Smooth muscle cell (in vitro differentiated cells): ENCODE measurements at regions not wholly inside any gene's neighbourhood (a gene's known extent, or its start where the extent isn't known, plus 50 kb on each side); places are given as distances from the start of the nearest gene placed in this dataset.
A peak's percentile ranks its signal among the peaks of the same experiment; 100 is the strongest.
"Not testable (repeated sequence)": the region's sequence is repeated elsewhere in the genome, so short reads cannot be mapped to it uniquely, and the experiment has no call there.

Source experiments
- DNase-seq: peaks from one replicate; lab custom pipeline; 2025; ENCODE audit not compliant: unreplicated experiment; lab: John Stamatoyannopoulos, UW
- H2AFZ ChIP-seq: fragments of 200-600 bp; sonication (generic); 2 replicates; pipeline ENCODE4 v1.6.0; 2016; ENCODE audit warnings: antibody characterized with exemption, low read depth, mild to moderate bottlenecking
- H3F3A ChIP-seq: fragments of 200-600 bp; sonication (generic); 2 replicates; pipeline ENCODE4 v1.6.0; 2017; ENCODE audit warnings: antibody characterized with exemption, low read depth
- H3K27ac ChIP-seq: fragments of 200-600 bp; sonication (generic); 2 replicates; pipeline ENCODE4 v1.5.1; 2016; ENCODE audit warnings: low read depth, mild to moderate bottlenecking
- H3K27me3 ChIP-seq: fragments of 200-600 bp; sonication (generic); 2 replicates; pipeline ENCODE4 v1.6.1; 2016; ENCODE audit warnings: low read depth, mild to moderate bottlenecking
- H3K36me3 ChIP-seq: fragments of 200-600 bp; sonication (generic); 2 replicates; pipeline ENCODE4 v1.5.1; 2016; ENCODE audit warnings: low read depth
- H3K4me1 ChIP-seq: fragments of 200-600 bp; sonication (generic); 2 replicates; pipeline ENCODE4 v1.5.1; 2016; ENCODE audit warnings: low read depth
- H3K4me2 ChIP-seq: fragments of 200-600 bp; sonication (generic); 2 replicates; pipeline ENCODE4 v1.6.0; 2016; ENCODE audit warnings: mild to moderate bottlenecking
- H3K4me3 ChIP-seq: fragments of 200-600 bp; sonication (generic); 2 replicates; pipeline ENCODE4 v1.5.1; 2016; ENCODE audit warnings: mild to moderate bottlenecking
- H3K79me2 ChIP-seq: fragments of 200-600 bp; sonication (generic); 2 replicates; pipeline ENCODE4 v1.6.0; 2016; ENCODE audit warnings: low read depth, mild to moderate bottlenecking
- H3K9ac ChIP-seq: fragments of 200-600 bp; sonication (generic); 2 replicates; pipeline ENCODE4 v1.6.0; 2016; ENCODE audit warnings: low read depth
- H3K9me3 ChIP-seq: fragments of 200-600 bp; sonication (generic); replicated peaks from 2 replicates; pipeline ENCODE4 v1.5.1; 2016; ENCODE audit warnings: low read depth
- H4K20me1 ChIP-seq: fragments of 200-600 bp; sonication (generic); 2 replicates; pipeline ENCODE4 v1.6.0; 2016; ENCODE audit warnings: low read depth
- CTCF ChIP-seq: fragments of 200-600 bp; sonication (generic); IDR thresholded peaks from 2 replicates; pipeline ENCODE4 v1.5.1; 2017; ENCODE audit warnings: borderline replicate concordance, mild to moderate bottlenecking, antibody characterized with exemption; ENCODE audit not compliant: insufficient read depth, poor library complexity, severe bottlenecking
- WGBS: methylation state at CpG from one replicate; pipeline ENCODE4 v1.1.7; 2016; ENCODE audit warnings: low lambda C conversion rate; 5-methylcytosine and 5-hydroxymethylcytosine counted together

- Histone ChIP-seq H3K4me2 (no peak overlapping the region), H3K4me1 (no peaks in the 10 kb centered on the region), H2AFZ (no peak overlapping the region), H3K27me3 (no peaks in the 10 kb centered on the region), H3K4me3 (no peak overlapping the region), H3K9me3 (no peaks in the 10 kb centered on the region), H4K20me1 (no peaks in the 10 kb centered on the region), H3K9ac (no peak overlapping the region), H3K36me3 (no peaks in the 10 kb centered on the region), H3F3A (no peaks in the 10 kb centered on the region), H3K79me2 (no peaks in the 10 kb centered on the region), H3K27ac (no peak overlapping the region)
- no peak for DNase-seq
- peak; percentile 37 for TF ChIP-seq CTCF
- WGBS, result 38% methylated on average over 2 of the region's 2 CpGs
Observed at GRCh38 chrX:66731398-66731797, 92.5 kb upstream of the EDA2R start.

- Histone ChIP-seq H3K4me1 (no peaks in the 10 kb centered on the region), H3F3A (no peaks in the 10 kb centered on the region), H3K9me3 (no peaks in the 10 kb centered on the region), H3K27ac (peak overlapping the region; percentile 26), H2AFZ (peak overlapping the region; percentile 92), H3K4me2 (peak overlapping the region; percentile 51), H3K79me2 (no peaks in the 10 kb centered on the region), H3K4me3 (peak overlapping the region; percentile 62), H4K20me1 (no peaks in the 10 kb centered on the region), H3K27me3 (no peaks in the 10 kb centered on the region), H3K9ac (peak overlapping the region; percentile 41), H3K36me3 (no peaks in the 10 kb centered on the region)
- peak; percentile 69 for TF ChIP-seq CTCF
- 30% methylated on average over 21 of the region's 21 CpGs for WGBS
- DNase-seq, result peak; percentile 1
Observed at GRCh38 chrX:66728818-66729271, 90.0 kb upstream of the EDA2R start.

GRCh38 chrX:66717926-66718325 lies 79.0 kb upstream of the EDA2R start:
- Histone ChIP-seq H3K4me1 (no peaks in the 10 kb centered on the region), H3K9me3 (no peaks in the 10 kb centered on the region), H3K4me3 (no peak overlapping the region), H2AFZ (no peak overlapping the region), H3F3A (no peaks in the 10 kb centered on the region), H3K4me2 (no peak overlapping the region), H3K36me3 (no peaks in the 10 kb centered on the region), H3K27me3 (no peaks in the 10 kb centered on the region), H4K20me1 (no peaks in the 10 kb centered on the region), H3K79me2 (no peaks in the 10 kb centered on the region), H3K9ac (no peak overlapping the region), H3K27ac (no peak overlapping the region)
- no peak for DNase-seq
- 77% methylated on average over 3 of the region's 3 CpGs for WGBS
- no peak for TF ChIP-seq CTCF

GRCh38 chrX:66698273-66699204 lies 59.7 kb upstream of the EDA2R start:
- 47% methylated on average over 1 of the region's 1 CpG for WGBS
- H2AFZ ChIP-seq, result no peak overlapping the region
- no peak for DNase-seq
- H3K9ac ChIP-seq, result no peak overlapping the region
- H4K20me1 ChIP-seq, result no peaks in the 10 kb centered on the region
- H3K36me3 ChIP-seq, result no peaks in the 10 kb centered on the region
- no peaks in the 10 kb centered on the region for H3F3A ChIP-seq
- no peak overlapping the region for H3K27ac ChIP-seq
- H3K9me3 ChIP-seq, result no peaks in the 10 kb centered on the region
- H3K4me2 ChIP-seq, result no peak overlapping the region
- no peaks in the 10 kb centered on the region for H3K27me3 ChIP-seq
- no peaks in the 10 kb centered on the region for H3K4me1 ChIP-seq
- no peak for TF ChIP-seq CTCF
- no peaks in the 10 kb centered on the region for H3K79me2 ChIP-seq
- H3K4me3 ChIP-seq, result no peak overlapping the region

- not testable (repeated sequence) for H3K27me3 ChIP-seq, H3K79me2 ChIP-seq, H3K9me3 ChIP-seq, H3K4me1 ChIP-seq, H3F3A ChIP-seq, DNase-seq, H3K27ac ChIP-seq, H3K9ac ChIP-seq, H3K4me2 ChIP-seq, H3K36me3 ChIP-seq, H3K4me3 ChIP-seq, H2AFZ ChIP-seq, H4K20me1 ChIP-seq
- 80% methylated on average over 8 of the region's 8 CpGs for WGBS
Observed at GRCh38 chrX:66692512-66692911, 53.6 kb upstream of the EDA2R start.
